Type B pancreatic cell (in vitro differentiated cells): ENCODE measurements at regions not wholly inside any gene's neighbourhood (a gene's known extent, or its start where the extent isn't known, plus 50 kb on each side); places are given as distances from the start of the nearest gene placed in this dataset.

ENCODE experiments used
- DNase-seq: peaks from one replicate; pipeline ENCODE4 v3.0.0; 2021; ENCODE audit warnings: mixed read lengths; ENCODE audit not compliant: unreplicated experiment; ENCODE audit errors: extremely low spot score
- H3K27ac Mint-ChIP-seq: 2 replicates; pipeline ENCODE4 v1.8.0; 2021; ENCODE audit warnings: mild to moderate bottlenecking, mixed read lengths
- H3K27me3 Mint-ChIP-seq: 2 replicates; pipeline ENCODE4 v1.8.0; 2021; ENCODE audit warnings: mixed read lengths
- H3K36me3 Mint-ChIP-seq: 2 replicates; pipeline ENCODE4 v1.8.0; 2021; ENCODE audit warnings: mixed read lengths
- H3K4me1 Mint-ChIP-seq: one replicate; pipeline ENCODE4 v1.8.0; 2021; ENCODE audit warnings: mixed read lengths; ENCODE audit not compliant: unreplicated experiment
- H3K4me3 Mint-ChIP-seq: 2 replicates; pipeline ENCODE4 v1.8.0; 2021; ENCODE audit warnings: mild to moderate bottlenecking, mixed read lengths
- H3K9me3 Mint-ChIP-seq: 2 replicates; pipeline ENCODE4 v1.8.0; 2021; ENCODE audit warnings: mixed read lengths
- CTCF ChIP-seq: fragments of 200-600 bp; sonication (generic); conservative IDR thresholded peaks from 2 replicates; pipeline ENCODE4 v1.5.0; 2021; ENCODE audit warnings: antibody characterized with exemption, mild to moderate bottlenecking

DNA sequence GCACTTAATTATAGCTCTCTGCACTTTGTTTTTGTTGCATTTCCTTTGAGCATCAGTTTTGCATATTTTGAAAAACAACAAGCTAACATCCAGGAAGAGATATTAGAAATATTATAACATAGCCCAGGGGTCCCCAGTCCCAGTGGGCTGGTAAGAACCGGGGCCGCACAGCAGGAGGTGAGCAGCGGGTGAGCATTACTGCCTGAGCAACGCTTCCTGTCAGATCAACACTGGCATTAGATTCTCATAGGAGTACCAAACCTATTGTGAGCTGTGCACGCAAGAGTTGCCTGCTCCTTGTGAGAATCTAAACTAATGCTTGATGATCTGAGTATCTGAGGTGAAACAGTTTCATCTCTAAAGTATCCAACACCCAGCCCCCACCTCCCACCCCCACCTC, 675.9 kb upstream of the ZNF608 start:
- Mint-ChIP-seq H3K27me3 (peaks cover 15% of the 10 kb centered on the region), H3K4me1 (peaks cover 23% of the 10 kb centered on the region), H3K4me3 (no peak overlapping the region), H3K27ac (no peak overlapping the region), H3K9me3 (peaks cover 4% of the 10 kb centered on the region), H3K36me3 (no peaks in the 10 kb centered on the region)
- no peak for DNase-seq
- no peak for TF ChIP-seq CTCF

DNA sequence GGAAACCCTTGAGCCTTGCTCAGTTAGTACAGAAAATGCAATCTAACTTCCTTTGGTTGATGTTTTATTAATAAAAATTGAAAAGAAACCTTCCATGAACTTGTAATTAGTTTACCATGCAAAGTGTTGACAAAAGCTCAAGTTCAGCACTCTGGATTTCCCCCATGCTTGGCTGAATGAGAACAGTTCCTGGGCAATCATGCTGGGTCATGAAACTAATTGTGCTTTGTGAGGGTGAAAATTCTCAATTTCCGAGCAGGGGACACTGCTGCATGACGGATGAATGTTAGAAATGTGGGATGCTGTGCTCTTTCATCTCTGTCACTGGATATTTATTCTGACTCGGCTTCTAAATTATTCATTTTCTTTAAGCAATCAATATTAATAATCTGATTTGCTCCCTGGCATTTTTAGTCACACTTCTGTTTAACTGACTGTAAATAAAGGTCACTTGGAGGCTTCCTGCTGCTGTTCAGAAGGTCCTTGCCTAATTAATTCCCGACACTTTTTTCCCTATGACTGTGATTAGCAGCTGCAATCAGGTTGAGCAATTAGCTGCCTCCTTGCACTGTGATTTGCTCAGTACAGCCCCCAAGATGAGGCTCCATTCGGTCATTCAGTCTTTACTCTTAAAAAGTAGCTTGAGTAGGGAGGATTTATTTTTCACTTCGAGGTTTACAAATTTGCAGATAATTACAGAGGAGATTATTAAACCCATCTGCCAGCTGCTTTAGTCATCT, 678.1 kb upstream of the ZNF608 start:
- DNase-seq = no peak
- Mint-ChIP-seq H3K4me1 (peaks cover 18% of the 10 kb centered on the region), H3K4me3 (no peak overlapping the region), H3K27ac (no peak overlapping the region), H3K27me3 (peaks cover 11% of the 10 kb centered on the region), H3K9me3 (peaks cover 4% of the 10 kb centered on the region), H3K36me3 (no peaks in the 10 kb centered on the region)
- TF ChIP-seq CTCF = no peak

DNA sequence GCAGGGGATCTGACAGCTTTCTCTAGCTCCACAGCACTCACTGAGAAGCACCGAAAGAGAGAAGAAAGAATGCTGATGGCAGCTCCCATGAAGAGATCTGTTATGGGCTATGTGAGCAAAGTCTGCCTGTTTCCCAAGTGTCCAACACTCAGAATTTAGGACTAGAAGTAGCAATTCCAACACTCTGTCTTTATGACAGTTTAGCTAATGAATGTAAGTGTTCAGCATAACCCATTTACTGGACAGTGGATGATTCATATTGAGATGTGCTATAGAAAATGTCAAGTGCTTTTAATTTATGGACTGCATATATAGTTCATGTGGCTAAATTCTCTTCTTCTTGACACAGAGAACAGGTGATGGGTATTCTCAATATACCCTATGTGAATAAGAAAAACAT, 683.1 kb upstream of the ZNF608 start:
- no peak for DNase-seq
- H3K27me3 Mint-ChIP-seq = peaks cover 9% of the 10 kb centered on the region
- H3K4me3 Mint-ChIP-seq = no peak overlapping the region
- TF ChIP-seq CTCF = no peak
- no peaks in the 10 kb centered on the region for H3K36me3 Mint-ChIP-seq
- H3K4me1 Mint-ChIP-seq = peaks cover 10% of the 10 kb centered on the region
- peaks cover 14% of the 10 kb centered on the region for H3K9me3 Mint-ChIP-seq
- H3K27ac Mint-ChIP-seq = no peak overlapping the region

DNA sequence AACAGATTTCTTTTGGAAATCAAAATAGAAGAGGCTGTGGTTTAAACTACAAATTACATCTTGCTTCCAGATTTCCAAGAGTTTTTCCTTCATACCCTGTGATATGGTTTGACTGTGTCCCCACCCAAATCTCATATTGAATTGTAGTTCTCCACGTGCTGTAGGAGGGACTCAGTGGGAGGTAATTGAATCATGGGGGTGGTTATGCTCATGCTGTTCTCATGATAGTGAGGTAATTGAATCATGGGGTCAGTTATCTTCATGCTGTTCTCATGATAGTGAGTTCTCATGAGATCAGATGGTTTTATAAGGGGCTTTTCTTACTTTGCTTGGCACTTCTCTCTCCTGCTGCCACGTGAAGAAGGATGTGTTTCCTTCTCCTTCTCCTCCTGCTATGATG, 687.0 kb upstream of the ZNF608 start:
- Mint-ChIP-seq H3K36me3 (no peaks in the 10 kb centered on the region), H3K27me3 (peaks cover 3% of the 10 kb centered on the region), H3K4me3 (no peak overlapping the region), H3K9me3 (peaks cover 16% of the 10 kb centered on the region), H3K27ac (no peak overlapping the region), H3K4me1 (no peaks in the 10 kb centered on the region)
- TF ChIP-seq CTCF = no peak
- DNase-seq = no peak

DNA sequence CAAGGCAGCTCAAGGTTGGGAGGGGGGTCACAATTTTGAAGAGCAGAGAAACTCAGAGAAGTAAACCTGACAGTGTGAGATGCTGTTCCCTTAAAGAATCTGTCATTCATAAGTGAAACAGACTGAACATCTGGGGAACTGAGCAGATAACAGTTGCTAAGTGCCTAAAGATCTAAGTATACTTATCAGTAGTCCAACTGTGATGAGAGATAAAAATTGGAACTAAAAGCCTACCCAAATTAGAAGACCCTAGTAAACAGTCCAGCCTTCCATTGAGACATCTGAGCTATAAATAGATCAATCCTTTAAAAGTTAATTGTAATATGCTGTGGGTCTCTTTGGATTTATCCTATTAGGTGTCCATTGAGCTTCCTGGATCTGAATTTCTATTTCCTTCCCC, 692.8 kb upstream of the ZNF608 start:
- Mint-ChIP-seq H3K9me3 (peaks cover 11% of the 10 kb centered on the region), H3K27me3 (no peaks in the 10 kb centered on the region), H3K4me1 (no peaks in the 10 kb centered on the region), H3K36me3 (no peaks in the 10 kb centered on the region), H3K27ac (no peak overlapping the region), H3K4me3 (no peak overlapping the region)
- DNase-seq = no peak
- no peak for TF ChIP-seq CTCF
